Right atrium auricular region (tissue), 2 donors: ENCODE measurements at regions not wholly inside any gene's neighbourhood (a gene's known extent, or its start where the extent isn't known, plus 50 kb on each side); places are given as distances from the start of the nearest gene placed in this dataset.

Experiments used
- DNase-seq: peaks from one replicate; pipeline ENCODE4 v3.0.0-alpha.2; 2019; ENCODE audit warnings: low spot score
- H3K27ac ChIP-seq, 2 donors: fragments of 200-600 bp; sonication (generic); 1 replicate in 1 of 2; 2 replicates in 1 of 2; pipeline ENCODE4 v1.5.1; 2016 to 2019
- H3K27me3 ChIP-seq, 2 donors: fragments of 200-600 bp; sonication (generic); one replicate each; pipeline versions ENCODE4 v1.5.1 to v1.6.0; 2017 to 2019
- H3K36me3 ChIP-seq: fragments of 200-600 bp; sonication (generic); one replicate; pipeline ENCODE4 v1.5.1; 2016
- H3K4me1 ChIP-seq, 2 donors: fragments of 200-600 bp; sonication (generic); one replicate each; pipeline versions ENCODE4 v1.5.1 to v1.6.0; 2017 to 2019
- H3K4me3 ChIP-seq, 2 donors: fragments of 200-600 bp; sonication (generic); 1 replicate in 1 of 2; 2 replicates in 1 of 2; pipeline ENCODE4 v1.5.1; 2017 to 2019; ENCODE audit warnings: mild to moderate bottlenecking in 1 of 2, moderate library complexity in 1 of 2
- H3K9me3 ChIP-seq, 2 donors: fragments of 200-600 bp; sonication (generic); one replicate each; pipeline ENCODE4 v1.5.1; 2019
- CTCF ChIP-seq, 2 donors: fragments of 200-600 bp; sonication (generic); IDR thresholded peaks; one replicate each; pipeline ENCODE4 v1.5.1; 2019; ENCODE audit warnings: antibody characterized with exemption in 2 of 2

GRCh38 chr2:67752969-67753368 lies 309.8 kb downstream of the C1D start:
- H3K27me3 ChIP-seq: no peaks in the 10 kb centered on the region
- no peaks in the 10 kb centered on the region for H3K36me3 ChIP-seq
- DNase-seq: no peak
- no peaks in the 10 kb centered on the region for H3K9me3 ChIP-seq
- H3K4me1 ChIP-seq: no peaks in the 10 kb centered on the region
- TF ChIP-seq CTCF (IDR thresholded peaks at IDR 0.05): no peak
- no peak overlapping the region for H3K27ac ChIP-seq
- H3K4me3 ChIP-seq: no peak overlapping the region

- no peak for TF ChIP-seq CTCF (IDR thresholded peaks at IDR 0.05)
- Histone ChIP-seq H3K27ac (no peak overlapping the region), H3K4me3 (no peak overlapping the region), H3K4me1 (no peaks in the 10 kb centered on the region), H3K27me3 (no peaks in the 10 kb centered on the region), H3K9me3 (no peaks in the 10 kb centered on the region), H3K36me3 (no peaks in the 10 kb centered on the region)
- no peak for DNase-seq
Measured at GRCh38 chr2:67755156-67755882, 307.5 kb downstream of the C1D start.

DNA sequence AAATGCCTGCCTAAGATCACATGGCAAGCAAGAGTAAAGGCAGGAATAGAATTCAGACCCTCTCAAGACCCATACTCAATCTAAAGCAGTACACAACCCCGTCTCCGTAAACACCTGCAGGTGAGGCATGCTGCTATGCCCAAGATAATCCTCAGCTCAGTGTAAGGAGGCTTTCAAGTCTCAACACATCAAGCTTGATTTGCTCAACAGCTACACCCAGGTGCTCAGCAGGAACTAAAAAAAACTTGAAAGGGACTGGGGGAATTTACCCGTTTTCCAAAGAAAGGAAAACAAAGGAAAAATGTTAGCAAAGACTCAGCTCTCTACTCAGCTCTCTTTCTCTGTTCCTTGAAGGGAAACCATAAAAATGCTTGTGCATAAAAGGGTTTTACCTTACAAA lies 301.8 kb downstream of the C1D start:
- Histone ChIP-seq H3K27me3 (no peaks in the 10 kb centered on the region), H3K4me3 (no peak overlapping the region), H3K36me3 (no peaks in the 10 kb centered on the region), H3K4me1 (no peaks in the 10 kb centered on the region), H3K9me3 (peaks cover 0 to 7% of the 10 kb centered on the region in 2 donors), H3K27ac (no peak overlapping the region)
- no peak for DNase-seq
- TF ChIP-seq CTCF (IDR thresholded peaks at IDR 0.05): no peak

- no peak for TF ChIP-seq CTCF (IDR thresholded peaks at IDR 0.05)
- Histone ChIP-seq H3K4me3 (no peak overlapping the region), H3K27ac (no peak overlapping the region), H3K36me3 (no peaks in the 10 kb centered on the region), H3K27me3 (no peaks in the 10 kb centered on the region), H3K4me1 (no peaks in the 10 kb centered on the region), H3K9me3 (no peaks in the 10 kb centered on the region)
- DNase-seq: no peak
Measured at GRCh38 chr2:67771380-67771779, 291.4 kb downstream of the C1D start.

GRCh38 chr2:67772216-67773170 lies 290.3 kb downstream of the C1D start:
- no peak overlapping the region for H3K4me3 ChIP-seq
- H3K36me3 ChIP-seq: no peaks in the 10 kb centered on the region
- H3K4me1 ChIP-seq: no peaks in the 10 kb centered on the region
- DNase-seq: no peak
- TF ChIP-seq CTCF (IDR thresholded peaks at IDR 0.05): no peak
- no peaks in the 10 kb centered on the region for H3K9me3 ChIP-seq
- H3K27ac ChIP-seq: no peak overlapping the region
- H3K27me3 ChIP-seq: no peaks in the 10 kb centered on the region
